ENCODE measurements at regions not wholly inside any gene's neighbourhood (a gene's known extent, or its start where the extent isn't known, plus 50 kb on each side); places are given as distances from the start of the nearest gene placed in this dataset.
"Not testable (repeated sequence)": the region's sequence is repeated elsewhere in the genome, so short reads cannot be mapped to it uniquely, and the experiment has no call there.

GRCh38 chr21:27580276-27580675, 613.4 kb upstream of the ADAMTS5 start:
- DNase-seq: no peak

DNA sequence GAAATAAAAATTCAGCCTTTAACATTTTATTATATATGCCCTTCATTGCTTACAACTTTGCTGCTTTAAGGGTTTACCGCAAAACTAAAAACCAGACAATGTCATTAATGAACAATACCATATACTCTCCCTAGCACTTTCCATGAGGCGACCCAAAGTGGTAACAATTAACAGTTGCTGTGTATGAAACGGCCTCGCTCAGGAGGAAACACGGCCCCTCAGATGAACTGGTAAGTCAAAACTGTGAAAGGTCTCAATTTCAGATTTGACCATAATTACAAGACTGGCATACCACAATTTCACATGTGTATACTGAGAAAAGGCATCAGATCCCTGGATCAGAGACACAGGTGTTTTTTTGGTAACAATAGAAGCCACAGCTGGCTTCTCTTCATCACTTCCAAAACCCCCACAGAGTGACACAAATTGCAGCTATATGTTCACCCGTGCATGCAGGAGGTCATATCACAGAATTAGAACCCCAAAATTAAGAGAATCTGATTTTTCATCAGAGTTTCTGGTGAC, 611.9 kb upstream of the ADAMTS5 start:
- DNase-seq: no peak

- DNase-seq: no peak
Observed at GRCh38 chr21:27572696-27573095, 605.8 kb upstream of the ADAMTS5 start.

GRCh38 chr21:27571706-27572105, 604.8 kb upstream of the ADAMTS5 start:
- no peak for DNase-seq

DNA sequence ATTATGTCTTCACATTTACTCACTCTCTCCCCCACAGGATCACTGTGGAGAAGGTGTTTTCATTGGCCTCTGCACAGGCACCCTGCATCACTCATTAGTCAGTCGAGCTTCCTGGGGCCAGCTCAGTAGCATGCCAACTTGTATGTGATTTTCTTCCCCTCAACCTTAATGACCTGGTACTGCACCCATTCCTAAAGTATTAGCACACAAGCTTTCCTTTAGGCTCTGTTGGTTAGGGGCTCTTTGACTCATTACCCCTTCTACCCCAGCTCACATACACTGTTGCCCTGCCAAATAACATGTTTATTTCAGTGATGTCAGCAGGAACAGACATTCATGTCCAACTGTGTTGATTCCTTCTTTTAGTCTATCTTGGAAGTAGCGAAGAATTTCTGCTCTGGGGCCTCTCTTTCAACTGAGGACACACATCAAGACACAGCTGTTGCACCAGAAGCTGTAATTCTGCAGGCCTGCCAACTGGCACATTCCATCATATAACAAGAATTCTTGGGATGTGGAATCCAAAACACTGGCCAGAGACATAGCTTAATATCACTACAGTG, 603.5 kb upstream of the ADAMTS5 start:
- no peak for DNase-seq

DNA sequence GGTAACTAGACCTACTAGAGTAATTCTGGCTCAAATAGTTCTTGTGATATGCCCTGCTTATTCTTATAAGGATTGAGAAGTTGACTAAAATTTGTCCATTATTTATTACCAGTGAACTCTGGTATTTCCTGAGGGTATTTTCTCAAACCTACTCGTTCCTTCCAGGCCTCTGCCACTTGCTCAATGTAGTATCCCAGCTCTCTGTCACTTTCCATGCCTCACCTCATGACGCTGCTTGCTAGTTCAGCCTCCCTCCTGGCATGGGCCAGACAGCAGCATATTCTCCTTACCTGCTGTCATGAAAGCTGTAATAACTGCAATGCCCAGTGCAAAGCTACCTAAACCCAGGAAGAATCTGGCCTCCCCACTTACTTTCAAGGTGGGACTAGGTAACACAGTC, 602.9 kb upstream of the ADAMTS5 start:
- no peak for DNase-seq

- DNase-seq: no peak
Observed at GRCh38 chr21:27569091-27569490, 602.2 kb upstream of the ADAMTS5 start.

DNA sequence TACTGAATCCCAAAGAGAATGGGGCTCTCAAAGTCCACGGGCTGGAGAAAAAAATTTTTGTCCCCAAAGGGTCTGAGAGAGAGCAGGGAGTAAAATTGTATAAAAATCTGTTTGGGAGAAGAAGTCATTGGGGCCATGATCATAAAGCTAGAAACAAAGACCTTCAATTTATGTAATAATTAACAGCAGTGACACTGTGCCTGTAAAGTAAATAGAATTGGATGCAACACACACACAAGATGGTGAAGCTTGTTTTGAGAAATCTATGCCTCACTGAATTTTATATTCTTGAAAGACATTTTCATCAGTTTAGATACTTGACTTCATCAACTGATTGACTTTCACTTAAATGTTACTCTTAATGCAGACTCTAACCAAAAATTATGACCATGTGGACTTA, 600.5 kb upstream of the ADAMTS5 start:
- DNase-seq: no peak

GRCh38 chr21:27566521-27566920, 599.6 kb upstream of the ADAMTS5 start:
- no peak for DNase-seq

DNA sequence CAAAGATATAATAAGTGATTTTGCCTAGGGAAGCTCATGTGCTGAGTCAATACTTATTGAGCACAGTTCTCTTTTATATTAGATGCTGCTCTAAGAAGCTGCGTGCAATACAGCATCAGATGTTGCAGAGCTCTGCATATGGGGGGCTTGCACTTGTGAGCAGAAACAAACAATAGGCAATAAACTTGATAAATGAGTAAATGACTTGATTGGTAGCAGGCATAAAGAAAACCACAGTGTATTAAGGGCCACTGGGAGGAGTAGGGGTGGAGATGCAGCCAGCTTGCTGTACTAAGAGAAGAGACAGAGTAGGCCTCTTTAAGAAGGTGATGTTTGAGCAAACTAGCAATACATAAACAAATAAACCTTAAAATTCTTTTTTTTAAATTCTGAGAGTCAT, 598.5 kb upstream of the ADAMTS5 start:
- DNase-seq: no peak

- no peak for DNase-seq
Observed at GRCh38 chr21:27564684-27565301, 597.9 kb upstream of the ADAMTS5 start.

DNA sequence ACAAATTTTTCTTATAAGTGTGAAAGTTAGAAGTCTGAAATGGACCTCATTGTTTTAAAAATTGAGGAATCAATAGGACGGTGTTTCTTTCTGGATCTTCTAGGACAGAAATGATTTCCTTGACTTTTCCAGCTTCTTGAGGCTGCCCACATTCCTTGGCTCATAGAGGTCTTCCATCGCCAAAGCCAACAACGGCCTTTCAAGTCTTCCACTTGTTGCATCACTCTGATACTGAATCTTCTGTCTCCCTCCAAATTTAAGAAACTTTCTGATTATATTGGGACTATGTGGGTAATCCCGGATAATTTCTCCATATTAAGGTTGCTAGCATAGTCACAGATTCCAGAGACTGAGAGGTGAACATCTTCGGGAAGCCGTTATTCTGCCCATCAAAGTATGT, 595.4 kb upstream of the ADAMTS5 start:
- no peak for DNase-seq

DNA sequence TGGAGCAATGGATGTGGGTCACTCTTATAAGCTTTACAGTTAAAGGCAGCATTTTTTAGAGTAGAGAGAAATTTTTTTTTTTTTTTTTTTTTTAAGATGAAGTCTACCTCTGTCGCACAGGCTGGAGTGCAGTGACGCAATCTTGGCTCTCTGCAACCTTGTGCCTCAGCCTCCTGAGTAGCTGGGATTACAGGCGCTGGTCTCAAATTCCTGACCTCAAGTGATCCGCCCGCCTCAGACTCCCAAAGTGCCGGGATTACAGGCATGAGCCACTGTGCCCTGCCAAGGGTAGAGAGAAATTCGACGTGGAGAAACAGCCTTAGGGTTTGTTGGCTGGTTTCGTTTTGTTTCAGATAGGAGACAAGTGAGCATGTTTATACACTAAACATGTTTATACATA, 594.2 kb upstream of the ADAMTS5 start:
- DNase-seq: no peak

- DNase-seq: no peak
Observed at GRCh38 chr21:27557356-27557755, 590.5 kb upstream of the ADAMTS5 start.

- no peak for DNase-seq
Observed at GRCh38 chr21:27555996-27556395, 589.1 kb upstream of the ADAMTS5 start.

- DNase-seq: no peak
Observed at GRCh38 chr21:27550287-27550686, 583.4 kb upstream of the ADAMTS5 start.

DNA sequence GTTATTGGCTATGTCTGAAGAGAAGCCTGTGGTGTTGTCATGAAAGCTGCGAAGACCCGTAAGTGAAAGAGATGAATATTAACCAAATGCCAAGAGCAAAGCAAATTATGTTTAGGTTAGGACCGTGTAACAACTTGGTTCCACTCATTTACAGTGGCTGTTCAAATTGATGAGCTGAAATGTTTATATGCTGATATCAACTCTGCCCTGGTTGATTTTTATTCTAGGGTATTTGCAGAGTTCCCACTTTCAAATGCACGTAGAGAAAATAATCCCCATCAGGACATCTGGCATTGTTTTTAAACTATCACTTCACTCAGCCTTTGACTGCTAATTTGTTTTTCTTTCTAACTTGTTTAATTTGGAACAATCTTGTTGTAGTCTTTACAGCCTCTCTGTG, 581.6 kb upstream of the ADAMTS5 start:
- no peak for DNase-seq

DNA sequence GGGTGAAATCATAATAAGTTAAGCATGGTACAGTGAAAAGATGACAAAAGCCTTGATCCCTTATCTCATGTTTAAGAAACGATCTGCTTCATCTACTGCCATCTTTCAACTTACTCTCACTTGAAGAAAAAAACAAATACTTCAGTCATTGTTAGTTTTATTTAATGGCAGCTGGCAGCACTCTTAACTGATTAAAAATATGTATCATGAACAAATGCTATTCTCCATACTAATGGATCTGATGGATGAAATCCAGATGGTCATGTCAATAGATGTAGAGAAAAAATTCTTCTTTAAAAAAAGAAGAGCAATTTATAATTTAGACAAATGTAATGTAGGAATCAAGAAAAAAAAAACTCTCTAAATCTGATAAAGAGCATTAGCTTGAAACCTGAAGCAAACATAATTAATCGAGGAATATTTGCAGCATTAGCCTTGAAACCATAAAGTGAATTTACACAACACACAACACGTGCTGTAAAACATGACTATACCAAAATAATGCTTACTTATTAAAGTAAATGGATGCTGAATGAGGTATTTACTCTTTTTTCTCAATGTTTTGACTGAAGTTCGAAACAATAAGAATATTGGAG, 579.0 kb upstream of the ADAMTS5 start:
- no peak for DNase-seq

- not testable (repeated sequence) for DNase-seq
Observed at GRCh38 chr21:27542126-27542525, 575.2 kb upstream of the ADAMTS5 start.

DNA sequence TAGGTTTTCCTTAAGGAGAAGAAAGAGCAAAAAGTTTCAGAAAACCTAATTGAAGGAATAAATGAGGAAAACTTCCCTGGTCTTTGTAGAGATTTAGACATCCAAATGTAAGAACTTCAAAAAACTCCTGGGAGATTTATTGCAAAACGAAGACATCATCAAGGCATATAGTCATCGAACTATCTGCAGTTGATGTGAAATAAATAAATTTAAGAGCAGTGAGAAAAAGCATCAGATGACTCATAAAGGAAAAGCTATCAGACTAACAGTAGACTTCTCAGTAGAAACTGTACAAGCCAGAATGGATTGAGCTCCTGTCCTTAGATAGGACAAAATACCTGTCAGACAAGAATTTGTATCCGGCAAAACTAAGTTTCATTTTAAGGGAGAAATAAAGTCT, 569.4 kb upstream of the ADAMTS5 start:
- DNase-seq: no peak

DNA sequence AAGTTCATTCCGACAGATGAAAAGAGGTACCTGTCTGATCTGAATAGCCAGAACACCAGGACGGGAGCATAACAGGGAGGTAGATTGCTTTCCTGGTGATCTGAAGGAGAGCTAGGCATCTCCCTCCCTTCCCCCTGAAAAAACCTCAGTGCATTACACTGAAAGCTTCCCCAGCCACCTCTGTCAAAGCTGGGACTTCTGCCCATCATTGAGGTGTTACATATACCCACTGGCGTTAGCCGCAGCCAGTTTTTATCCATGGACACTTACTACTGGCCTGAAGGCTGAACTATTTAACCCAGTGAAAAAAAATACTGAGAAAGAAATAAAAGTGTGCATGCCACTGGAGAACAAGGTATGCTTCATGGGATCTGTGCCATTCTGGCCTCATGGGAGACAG, 568.3 kb upstream of the ADAMTS5 start:
- no peak for DNase-seq

- DNase-seq: no peak
Observed at GRCh38 chr21:27534206-27534605, 567.3 kb upstream of the ADAMTS5 start.

GRCh38 chr21:27532076-27532475, 565.2 kb upstream of the ADAMTS5 start:
- DNase-seq: no peak

GRCh38 chr21:27528697-27529096, 561.8 kb upstream of the ADAMTS5 start:
- no peak for DNase-seq

GRCh38 chr21:27526451-27526850, 559.6 kb upstream of the ADAMTS5 start:
- DNase-seq: no peak

All from activated CD8-positive, alpha-beta memory T cell treated with anti-CD3 and anti-CD28 coated beads, Interleukin-2, amount 50 U/mL, for 4 hours (primary cell).